Suprapubic skin (tissue), 4 donors: ENCODE measurements at regions not wholly inside any gene's neighbourhood (a gene's known extent, or its start where the extent isn't known, plus 50 kb on each side); places are given as distances from the start of the nearest gene placed in this dataset.

Source experiments
- DNase-seq, 2 donors: peaks; one replicate each; pipeline ENCODE4 v3.0.0-alpha.2; 2019; ENCODE audit warnings: low spot score in 2 of 2
- H3K27ac ChIP-seq: fragments of 200-600 bp; sonication (generic); one replicate; pipeline ENCODE4 v1.5.1; 2019
- H3K27me3 ChIP-seq: fragments of 200-600 bp; sonication (generic); one replicate; pipeline ENCODE4 v1.5.1; 2019
- H3K36me3 ChIP-seq: fragments of 200-600 bp; sonication (generic); one replicate; pipeline ENCODE4 v1.5.1; 2019
- H3K4me1 ChIP-seq: fragments of 200-600 bp; sonication (generic); one replicate; pipeline ENCODE4 v1.5.1; 2019
- H3K4me3 ChIP-seq: fragments of 200-600 bp; sonication (generic); one replicate; pipeline ENCODE4 v1.5.1; 2019; ENCODE audit warnings: mild to moderate bottlenecking
- H3K9me3 ChIP-seq: fragments of 200-600 bp; sonication (generic); one replicate; pipeline ENCODE4 v1.5.1; 2019
- EP300 ChIP-seq: sonication (generic); formaldehyde crosslinking; IDR thresholded peaks from one replicate; pipeline ENCODE4 v1.6.1; 2017; ENCODE audit warnings: antibody characterized with exemption
- POLR2A ChIP-seq, 2 donors: fragments of 450-650 bp; IDR thresholded peaks; one replicate each; pipeline ENCODE4 v1.6.1; 2017; ENCODE audit warnings: antibody characterized with exemption in 2 of 2, mild to moderate bottlenecking in 2 of 2, moderate library complexity in 2 of 2
- POLR2AphosphoS5 ChIP-seq, 3 donors: sonication (generic); formaldehyde crosslinking; IDR thresholded peaks; one replicate each; pipeline ENCODE4 v1.6.1; 2017; ENCODE audit warnings: antibody characterized with exemption in 3 of 3
- WGBS: methylation state at CpG from one replicate; pipeline ENCODE4 v1.1.5; 2018; 5-methylcytosine and 5-hydroxymethylcytosine counted together
- TF ChIP-seq, protein P1 (sequence below), 2 donors: fragments of 200-600 bp in 1 of 2; fragments of 450-650 bp in 1 of 2; sonication (generic) in 1 of 2; IDR thresholded peaks; one replicate each; pipeline ENCODE4 v1.5.1; 2016 to 2019; ENCODE audit warnings: antibody characterized with exemption in 2 of 2, mild to moderate bottlenecking in 1 of 2, moderate library complexity in 1 of 2

DNA sequence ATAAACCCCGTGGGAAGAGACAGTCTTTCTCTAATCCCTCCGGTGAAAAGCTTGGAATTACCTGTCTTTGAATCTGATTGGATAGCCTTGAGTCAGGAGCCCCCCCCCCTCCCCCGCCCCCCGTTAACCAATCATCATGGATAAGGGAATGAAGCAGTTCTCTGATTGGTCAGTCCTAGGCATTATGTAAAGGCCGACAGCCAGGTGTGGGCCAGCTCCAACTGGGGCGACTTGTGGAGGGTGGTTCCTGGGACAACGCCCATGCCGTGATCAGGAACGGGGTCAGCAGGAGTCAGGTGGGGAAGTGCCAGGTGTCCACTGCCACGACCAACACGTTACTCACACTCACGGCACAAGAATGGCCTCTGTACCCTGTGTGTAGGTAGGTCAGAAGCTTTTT is 406.8 kb upstream of the SULF2 start:
- TF ChIP-seq, protein P1, sequence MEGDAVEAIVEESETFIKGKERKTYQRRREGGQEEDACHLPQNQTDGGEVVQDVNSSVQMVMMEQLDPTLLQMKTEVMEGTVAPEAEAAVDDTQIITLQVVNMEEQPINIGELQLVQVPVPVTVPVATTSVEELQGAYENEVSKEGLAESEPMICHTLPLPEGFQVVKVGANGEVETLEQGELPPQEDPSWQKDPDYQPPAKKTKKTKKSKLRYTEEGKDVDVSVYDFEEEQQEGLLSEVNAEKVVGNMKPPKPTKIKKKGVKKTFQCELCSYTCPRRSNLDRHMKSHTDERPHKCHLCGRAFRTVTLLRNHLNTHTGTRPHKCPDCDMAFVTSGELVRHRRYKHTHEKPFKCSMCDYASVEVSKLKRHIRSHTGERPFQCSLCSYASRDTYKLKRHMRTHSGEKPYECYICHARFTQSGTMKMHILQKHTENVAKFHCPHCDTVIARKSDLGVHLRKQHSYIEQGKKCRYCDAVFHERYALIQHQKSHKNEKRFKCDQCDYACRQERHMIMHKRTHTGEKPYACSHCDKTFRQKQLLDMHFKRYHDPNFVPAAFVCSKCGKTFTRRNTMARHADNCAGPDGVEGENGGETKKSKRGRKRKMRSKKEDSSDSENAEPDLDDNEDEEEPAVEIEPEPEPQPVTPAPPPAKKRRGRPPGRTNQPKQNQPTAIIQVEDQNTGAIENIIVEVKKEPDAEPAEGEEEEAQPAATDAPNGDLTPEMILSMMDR (IDR thresholded peaks at IDR 0.05): no peak
- TF ChIP-seq POLR2AphosphoS5 (IDR thresholded peaks at IDR 0.05) (no peak), POLR2A (IDR thresholded peaks at IDR 0.05) (no peak), EP300 (no peak)
- Histone ChIP-seq H3K27me3 (no peaks in the 10 kb centered on the region), H3K4me3 (no peak overlapping the region), H3K9me3 (no peaks in the 10 kb centered on the region), H3K27ac (no peak overlapping the region), H3K36me3 (no peaks in the 10 kb centered on the region), H3K4me1 (peaks cover 8% of the 10 kb centered on the region)
- 87% methylated on average over 8 of the region's 12 CpGs for WGBS
- no peak for DNase-seq

DNA sequence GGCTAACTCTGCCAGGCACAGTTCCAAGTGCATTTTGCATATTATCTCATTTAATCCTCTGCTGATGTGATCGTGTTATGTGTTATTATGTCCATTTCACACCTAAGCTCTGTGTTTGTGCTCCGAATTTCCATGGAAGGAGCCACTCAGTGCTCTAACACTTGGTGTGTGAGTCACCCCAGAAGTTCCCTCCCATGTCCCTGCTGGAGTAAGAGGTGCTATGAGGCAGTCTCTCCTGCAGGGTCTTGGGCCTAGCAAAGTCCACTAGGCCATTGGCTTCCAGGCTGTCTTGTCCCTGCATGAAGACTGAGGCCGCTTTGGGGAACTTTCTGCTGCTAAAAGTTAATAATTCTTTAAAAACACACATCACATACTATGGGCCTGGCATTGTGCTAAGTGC is 405.9 kb upstream of the SULF2 start:
- no peaks in the 10 kb centered on the region for H3K9me3 ChIP-seq
- H3K4me3 ChIP-seq: no peak overlapping the region
- 89% methylated on average over 3 of the region's 3 CpGs for WGBS
- H3K4me1 ChIP-seq: peaks cover 12% of the 10 kb centered on the region
- TF ChIP-seq EP300 (no peak), POLR2AphosphoS5 (IDR thresholded peaks at IDR 0.05) (no peak), POLR2A (IDR thresholded peaks at IDR 0.05) (no peak)
- TF ChIP-seq, protein P1 (IDR thresholded peaks at IDR 0.05): no peak
- no peaks in the 10 kb centered on the region for H3K27me3 ChIP-seq
- H3K27ac ChIP-seq: no peak overlapping the region
- no peaks in the 10 kb centered on the region for H3K36me3 ChIP-seq
- no peak for DNase-seq

DNA sequence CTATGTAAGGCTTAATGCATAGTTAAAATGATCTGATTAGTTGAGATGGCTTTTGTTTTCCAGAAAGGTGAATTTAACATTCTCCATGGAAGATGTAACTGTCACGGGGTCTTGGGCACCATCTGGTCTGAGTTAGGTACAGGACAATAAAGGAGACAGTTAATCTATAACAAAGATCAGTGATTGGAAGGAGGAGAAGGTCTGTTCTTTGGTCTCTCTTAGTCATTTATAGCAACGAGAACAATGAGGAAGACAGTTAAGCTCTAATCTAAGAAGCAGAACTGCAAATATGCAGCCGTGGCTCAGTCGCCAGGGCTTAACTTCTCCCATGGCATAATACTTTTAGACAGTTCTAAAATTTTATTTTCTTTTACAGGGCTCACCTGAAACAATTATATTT is 405.5 kb upstream of the SULF2 start:
- WGBS: 80% methylated on average over 4 of the region's 4 CpGs
- H3K36me3 ChIP-seq: no peaks in the 10 kb centered on the region
- peaks cover 14% of the 10 kb centered on the region for H3K4me1 ChIP-seq
- no peaks in the 10 kb centered on the region for H3K9me3 ChIP-seq
- no peaks in the 10 kb centered on the region for H3K27me3 ChIP-seq
- H3K4me3 ChIP-seq: no peak overlapping the region
- no peak overlapping the region for H3K27ac ChIP-seq
- no peak for DNase-seq
- TF ChIP-seq POLR2AphosphoS5 (IDR thresholded peaks at IDR 0.05): no peak

DNA sequence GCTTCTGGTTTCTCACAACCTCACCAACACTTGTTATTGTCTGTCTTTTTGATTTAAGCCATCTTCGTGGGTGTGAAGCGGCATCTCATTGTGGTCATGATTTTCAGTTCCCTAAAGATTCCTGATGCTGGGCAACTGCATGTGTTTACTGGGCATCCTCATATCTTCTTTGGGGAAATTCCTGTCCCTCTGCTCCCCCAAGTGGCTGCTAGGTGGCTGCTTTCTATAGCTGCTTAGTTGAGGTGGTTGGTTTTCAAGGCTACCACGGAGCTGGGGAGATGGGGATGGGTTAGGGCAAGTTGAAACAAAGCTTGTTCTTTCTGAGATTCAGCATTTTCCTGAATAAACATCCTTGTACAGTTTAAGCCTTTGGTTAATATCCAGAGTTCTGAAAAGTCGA is 403.9 kb upstream of the SULF2 start:
- Histone ChIP-seq H3K4me1 (peaks cover 14% of the 10 kb centered on the region), H3K36me3 (no peaks in the 10 kb centered on the region), H3K27me3 (no peaks in the 10 kb centered on the region), H3K9me3 (no peaks in the 10 kb centered on the region), H3K4me3 (no peak overlapping the region), H3K27ac (no peak overlapping the region)
- WGBS: 51% methylated on average over 4 of the region's 4 CpGs
- TF ChIP-seq POLR2A (IDR thresholded peaks at IDR 0.05) (no peak), EP300 (no peak)
- TF ChIP-seq, protein P1 (IDR thresholded peaks at IDR 0.05): no peak
- no peak for DNase-seq

DNA sequence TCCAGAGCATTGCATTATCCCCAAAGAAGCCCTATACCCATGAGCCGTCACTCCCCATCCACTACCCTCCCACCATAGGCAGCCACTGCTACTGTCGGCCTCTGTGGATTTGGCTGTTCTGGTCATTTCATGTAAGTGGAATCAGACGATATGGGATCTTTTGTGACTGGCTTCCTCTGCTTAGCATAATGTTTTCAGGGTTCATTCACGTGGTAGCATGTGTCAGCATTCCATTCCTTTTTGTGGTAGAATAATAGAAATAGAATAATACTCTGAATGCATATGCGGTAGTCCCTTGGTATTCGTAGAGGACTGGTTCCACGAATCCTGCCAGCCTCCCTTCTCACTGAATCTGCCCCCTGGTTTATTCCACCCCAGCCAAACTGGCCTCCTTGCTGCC is 402.6 kb upstream of the SULF2 start:
- no peaks in the 10 kb centered on the region for H3K9me3 ChIP-seq
- no peak overlapping the region for H3K4me3 ChIP-seq
- peaks cover 14% of the 10 kb centered on the region for H3K4me1 ChIP-seq
- H3K27me3 ChIP-seq: no peaks in the 10 kb centered on the region
- H3K36me3 ChIP-seq: no peaks in the 10 kb centered on the region
- TF ChIP-seq POLR2AphosphoS5 (IDR thresholded peaks at IDR 0.05) (no peak), POLR2A (IDR thresholded peaks at IDR 0.05) (no peak), EP300 (no peak)
- TF ChIP-seq, protein P1 (IDR thresholded peaks at IDR 0.05): no peak
- no peak for DNase-seq
- H3K27ac ChIP-seq: no peak overlapping the region
- WGBS: 96% methylated on average over 7 of the region's 7 CpGs

DNA sequence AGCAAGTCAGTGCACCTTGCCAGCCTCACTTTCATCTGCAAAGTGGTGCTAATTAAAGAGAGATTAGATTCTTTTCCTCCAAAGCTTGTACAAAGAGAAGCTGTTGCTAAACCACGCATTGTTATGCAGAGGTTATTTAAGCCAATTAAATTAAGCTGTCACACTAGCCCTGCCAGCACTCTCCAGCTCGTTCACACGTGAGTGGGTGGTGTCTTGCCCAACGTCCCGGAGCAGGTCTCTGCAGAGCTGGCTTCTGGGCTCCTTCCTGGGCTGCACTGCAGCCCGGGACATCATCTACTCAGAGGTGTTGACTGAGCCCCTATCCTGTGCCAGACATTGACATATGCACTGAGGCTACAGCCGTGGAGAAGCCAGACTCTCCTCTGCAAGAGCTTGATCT is 401.6 kb upstream of the SULF2 start:
- no peaks in the 10 kb centered on the region for H3K27me3 ChIP-seq
- DNase-seq: no peak
- H3K36me3 ChIP-seq: no peaks in the 10 kb centered on the region
- no peak overlapping the region for H3K4me3 ChIP-seq
- WGBS: 45% methylated on average over 6 of the region's 7 CpGs
- peaks cover 14% of the 10 kb centered on the region for H3K4me1 ChIP-seq
- no peaks in the 10 kb centered on the region for H3K9me3 ChIP-seq
- H3K27ac ChIP-seq: no peak overlapping the region
- no peak for TF ChIP-seq POLR2AphosphoS5 (IDR thresholded peaks at IDR 0.05)
